Activated B cell treated with CpG ODN at 0.5 μM for 24 hours (primary cell): ENCODE measurements at regions not wholly inside any gene's neighbourhood (a gene's known extent, or its start where the extent isn't known, plus 50 kb on each side); places are given as distances from the start of the nearest gene placed in this dataset.

Source experiments
- ATAC-seq: fragments of 200-7000 bp; cut with Tn5 transposase; one replicate; pipeline ENCODE4 v1.10.0; 2021; ENCODE audit warnings: low read depth, mild to moderate bottlenecking, moderate library complexity
- CTCF ChIA-PET: fragments of 350-600 bp; sonication (Branson Sonifier 250); formaldehyde crosslinking; loops from one replicate; lab custom pipeline; 2021; ENCODE audit warnings: antibody characterized with exemption; lab: Charles Lee
- POLR2A ChIA-PET: fragments of 350-600 bp; sonication (Branson Sonifier 250); formaldehyde crosslinking; loops from one replicate; lab custom pipeline; 2021; ENCODE audit warnings: antibody characterized with exemption; lab: Charles Lee
- DNase-seq: peaks from one replicate; pipeline ENCODE4 v3.0.0; 2022
- H3K27ac Mint-ChIP-seq: one replicate; pipeline ENCODE4 v1.8.0; 2020; ENCODE audit warnings: mixed read lengths
- H3K27me3 Mint-ChIP-seq: one replicate; pipeline ENCODE4 v1.8.0; 2021; ENCODE audit warnings: mixed read lengths
- H3K36me3 Mint-ChIP-seq: one replicate; pipeline ENCODE4 v1.8.0; 2021; ENCODE audit warnings: low read depth, mixed read lengths
- H3K4me1 Mint-ChIP-seq: one replicate; pipeline ENCODE4 v1.8.0; 2021; ENCODE audit warnings: mixed read lengths
- H3K4me3 Mint-ChIP-seq: one replicate; pipeline ENCODE4 v1.8.0; 2020; ENCODE audit warnings: mild to moderate bottlenecking, mixed read lengths
- H3K9me3 Mint-ChIP-seq: one replicate; pipeline ENCODE4 v1.8.0; 2020; ENCODE audit warnings: mixed read lengths
- intact Hi-C: fragments of 100-400 bp; cut with micrococcal nuclease; formaldehyde crosslinking; loops from one replicate; pipeline ENCODE4 v1.15.1; 2024
- TF ChIP-seq, protein P1 (sequence below): fragments of 200-600 bp; IDR thresholded peaks from one replicate; pipeline ENCODE4 v1.8.0; 2022; ENCODE audit warnings: antibody characterized with exemption, mild to moderate bottlenecking

DNA sequence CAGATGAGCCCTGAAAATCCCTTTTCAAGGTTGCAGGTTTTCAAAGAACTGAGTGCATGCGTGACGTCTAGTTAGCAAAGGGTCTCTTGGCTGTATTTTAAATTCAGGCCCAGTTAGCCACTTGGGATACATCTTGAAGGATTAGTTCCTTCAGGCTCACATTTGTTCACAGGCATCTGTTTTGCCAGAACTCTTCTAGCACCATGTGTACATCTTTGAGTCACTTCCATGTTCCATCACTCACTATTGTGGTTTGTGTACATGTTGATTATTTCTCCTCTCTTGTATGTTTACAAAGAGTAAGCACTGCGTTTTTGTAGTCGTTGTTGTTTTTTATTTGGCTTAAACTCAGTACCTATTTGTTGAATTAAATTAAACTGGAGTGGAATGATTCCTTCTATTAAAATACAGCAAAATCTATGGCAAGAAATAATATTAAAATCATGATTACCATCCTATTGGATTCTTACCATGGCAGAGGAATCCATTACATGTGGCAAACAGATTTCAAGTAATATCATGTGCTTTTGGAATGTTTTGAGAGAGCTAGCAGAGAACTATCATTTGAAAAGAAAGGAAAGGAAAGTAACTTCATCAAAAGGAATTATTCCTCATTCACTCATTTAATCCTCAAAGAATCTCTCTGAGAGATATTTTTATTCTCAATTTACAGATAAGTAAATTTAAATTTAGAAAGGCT is 438.9 kb upstream of the FAR2 start:
- POLR2A ChIA-PET, result no interaction called here
- H3K4me1 Mint-ChIP-seq, result no peaks in the 10 kb centered on the region
- intact Hi-C loops, result no loop called here
- H3K9me3 Mint-ChIP-seq, result no peaks in the 10 kb centered on the region
- H3K27ac Mint-ChIP-seq, result no peak overlapping the region
- CTCF ChIA-PET, result no interaction called here
- no peaks in the 10 kb centered on the region for H3K27me3 Mint-ChIP-seq
- ATAC-seq, result no peak
- DNase-seq, result no peak
- no peak overlapping the region for H3K4me3 Mint-ChIP-seq
- no peaks in the 10 kb centered on the region for H3K36me3 Mint-ChIP-seq
- TF ChIP-seq, protein P1, sequence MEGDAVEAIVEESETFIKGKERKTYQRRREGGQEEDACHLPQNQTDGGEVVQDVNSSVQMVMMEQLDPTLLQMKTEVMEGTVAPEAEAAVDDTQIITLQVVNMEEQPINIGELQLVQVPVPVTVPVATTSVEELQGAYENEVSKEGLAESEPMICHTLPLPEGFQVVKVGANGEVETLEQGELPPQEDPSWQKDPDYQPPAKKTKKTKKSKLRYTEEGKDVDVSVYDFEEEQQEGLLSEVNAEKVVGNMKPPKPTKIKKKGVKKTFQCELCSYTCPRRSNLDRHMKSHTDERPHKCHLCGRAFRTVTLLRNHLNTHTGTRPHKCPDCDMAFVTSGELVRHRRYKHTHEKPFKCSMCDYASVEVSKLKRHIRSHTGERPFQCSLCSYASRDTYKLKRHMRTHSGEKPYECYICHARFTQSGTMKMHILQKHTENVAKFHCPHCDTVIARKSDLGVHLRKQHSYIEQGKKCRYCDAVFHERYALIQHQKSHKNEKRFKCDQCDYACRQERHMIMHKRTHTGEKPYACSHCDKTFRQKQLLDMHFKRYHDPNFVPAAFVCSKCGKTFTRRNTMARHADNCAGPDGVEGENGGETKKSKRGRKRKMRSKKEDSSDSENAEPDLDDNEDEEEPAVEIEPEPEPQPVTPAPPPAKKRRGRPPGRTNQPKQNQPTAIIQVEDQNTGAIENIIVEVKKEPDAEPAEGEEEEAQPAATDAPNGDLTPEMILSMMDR, result no peak

DNA sequence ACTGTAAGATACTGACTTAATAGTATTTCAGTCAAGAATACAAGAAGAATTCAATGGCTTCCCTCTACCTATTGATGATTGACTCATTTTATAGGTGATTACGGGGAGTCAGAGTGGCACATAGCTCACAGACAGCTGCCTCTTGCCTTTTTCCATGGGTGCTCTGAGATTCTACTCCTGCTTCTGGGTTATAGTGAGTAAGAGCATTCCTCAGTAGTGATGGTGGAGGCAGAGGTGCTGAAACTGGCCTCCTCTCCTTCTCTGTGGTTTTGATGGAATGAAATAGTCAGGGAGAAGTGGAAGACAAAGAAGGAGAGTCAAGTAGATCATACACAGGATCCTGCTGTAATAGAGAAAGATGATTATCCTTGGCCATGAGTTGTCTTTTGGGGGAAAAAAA is 438.2 kb upstream of the FAR2 start:
- TF ChIP-seq, protein P1, result no peak
- Mint-ChIP-seq H3K36me3 (no peaks in the 10 kb centered on the region), H3K9me3 (no peaks in the 10 kb centered on the region), H3K27ac (no peak overlapping the region), H3K4me3 (no peak overlapping the region), H3K27me3 (no peaks in the 10 kb centered on the region), H3K4me1 (no peaks in the 10 kb centered on the region)
- CTCF ChIA-PET, result no interaction called here
- POLR2A ChIA-PET, result no interaction called here
- intact Hi-C loops, result no loop called here
- no peak for DNase-seq
- ATAC-seq, result no peak

DNA sequence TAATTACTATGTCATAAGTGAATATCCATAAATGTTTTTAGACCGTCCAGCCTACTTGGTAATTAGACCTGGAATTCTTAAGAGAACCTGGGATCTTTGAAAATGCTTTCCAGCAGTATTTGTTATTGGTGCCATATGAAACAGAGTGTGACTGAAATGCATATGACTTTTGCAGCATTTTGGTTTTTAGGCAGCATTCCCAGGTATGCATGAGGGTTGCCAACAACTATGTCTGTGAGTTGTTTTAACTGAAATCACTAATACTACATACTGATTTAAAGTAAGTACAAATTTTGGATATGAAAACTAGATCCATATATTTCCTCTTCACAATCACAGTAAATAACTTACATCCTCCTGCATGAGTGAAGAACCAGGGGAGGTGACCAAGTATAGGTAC is 437.7 kb upstream of the FAR2 start:
- POLR2A ChIA-PET, result no interaction called here
- TF ChIP-seq, protein P1, result no peak
- Mint-ChIP-seq H3K4me3 (no peak overlapping the region), H3K9me3 (peaks cover 2% of the 10 kb centered on the region), H3K27me3 (no peaks in the 10 kb centered on the region), H3K4me1 (no peaks in the 10 kb centered on the region), H3K36me3 (no peaks in the 10 kb centered on the region), H3K27ac (no peak overlapping the region)
- no peak for ATAC-seq
- no peak for DNase-seq
- CTCF ChIA-PET, result no interaction called here
- intact Hi-C loops, result no loop called here

DNA sequence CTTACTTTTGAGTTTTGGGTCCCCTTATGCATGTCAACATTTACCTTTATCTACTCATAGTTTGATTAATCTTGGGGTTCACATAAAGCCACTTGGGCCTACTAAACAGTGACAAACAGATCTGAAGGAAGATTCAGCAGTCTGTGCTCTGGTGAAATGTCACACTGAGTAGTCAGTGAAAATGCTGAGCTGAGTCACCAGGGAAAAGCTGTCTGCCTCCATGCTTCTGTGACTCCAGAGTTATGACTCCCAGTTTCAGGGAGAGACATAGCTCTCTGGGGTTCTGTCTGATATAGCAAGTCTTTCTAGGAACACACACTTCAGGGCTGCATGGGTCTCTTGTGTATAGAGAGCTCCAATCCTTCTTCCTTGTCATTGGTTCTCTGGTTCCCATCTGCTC is 406.3 kb upstream of the FAR2 start:
- CTCF ChIA-PET, result no interaction called here
- no peak for ATAC-seq

DNA sequence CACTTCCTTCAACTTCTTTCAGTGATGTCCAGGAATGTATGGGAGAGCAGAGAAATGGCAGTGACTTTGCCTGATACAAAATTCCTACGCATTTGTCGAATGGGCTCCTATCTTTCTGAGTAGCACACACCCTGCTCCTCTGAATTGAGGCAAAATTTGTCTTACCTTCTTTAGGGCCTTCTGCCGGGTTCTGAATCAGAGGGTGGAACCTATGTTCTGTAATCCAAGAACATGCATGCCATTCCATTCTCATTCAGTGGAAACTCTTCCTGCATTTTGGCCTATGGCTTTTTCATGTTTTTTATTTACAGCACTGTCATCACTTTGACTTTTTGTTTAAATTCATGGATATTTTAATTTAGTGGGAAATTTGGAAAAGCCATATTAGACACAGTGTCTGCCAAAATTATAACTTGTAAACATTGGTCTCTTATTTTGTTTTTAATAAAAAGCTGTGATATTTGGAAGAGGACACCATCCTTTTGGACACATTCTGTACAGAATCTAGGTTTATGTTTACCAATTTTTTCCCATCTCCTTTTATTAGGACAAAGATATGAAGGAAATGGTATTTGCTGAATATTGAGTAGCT is 402.2 kb upstream of the FAR2 start:
- Mint-ChIP-seq H3K36me3 (no peaks in the 10 kb centered on the region), H3K4me1 (no peaks in the 10 kb centered on the region), H3K9me3 (no peaks in the 10 kb centered on the region), H3K27ac (no peak overlapping the region), H3K4me3 (no peak overlapping the region), H3K27me3 (no peaks in the 10 kb centered on the region)
- CTCF ChIA-PET, result no interaction called here
- intact Hi-C loops, result no loop called here
- TF ChIP-seq, protein P1, result no peak
- POLR2A ChIA-PET, result no interaction called here
- ATAC-seq (no peak), DNase-seq (no peak)

More for the DNA sequence above, 406.3 kb upstream of the FAR2 start:
- Mint-ChIP-seq H3K36me3 (no peaks in the 10 kb centered on the region), H3K9me3 (peaks cover 2% of the 10 kb centered on the region), H3K27me3 (no peaks in the 10 kb centered on the region), H3K27ac (no peak overlapping the region), H3K4me3 (no peak overlapping the region), H3K4me1 (no peaks in the 10 kb centered on the region)
- POLR2A ChIA-PET, result no interaction called here
- no peak for DNase-seq
- TF ChIP-seq, protein P1, result no peak
- intact Hi-C loops, result no loop called here
